ENCODE measurements at regions not wholly inside any gene's neighbourhood (a gene's known extent, or its start where the extent isn't known, plus 50 kb on each side); places are given as distances from the start of the nearest gene placed in this dataset.

DNA sequence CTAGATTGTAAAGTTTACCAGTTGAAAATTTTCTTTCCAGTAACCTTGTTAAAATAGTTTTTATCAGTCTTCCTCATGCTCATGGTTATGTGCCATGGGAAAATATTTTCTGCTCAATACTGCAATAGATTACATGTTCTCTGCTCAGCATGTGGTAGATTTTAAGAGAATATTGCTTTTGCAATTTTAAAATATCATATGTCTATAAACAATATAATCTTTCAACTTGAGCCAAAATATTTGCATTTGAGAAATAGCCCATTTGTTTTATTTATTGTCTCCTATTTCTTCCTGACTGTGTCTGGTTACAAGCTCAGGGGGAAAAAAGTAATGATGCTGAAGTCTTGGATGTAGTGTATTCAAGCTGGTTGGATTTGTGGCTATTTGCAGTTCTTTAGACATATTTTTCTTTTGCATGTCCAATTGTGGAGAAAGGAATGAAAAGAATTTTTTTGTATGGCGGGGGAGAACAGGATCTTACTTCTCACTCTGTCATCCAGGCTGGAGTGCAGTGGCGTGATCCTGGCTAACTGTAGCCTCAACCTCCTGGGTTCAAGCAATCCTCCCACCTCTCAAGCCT, 342.6 kb upstream of the NAV3 start:
- TF ChIP-seq, protein P1, sequence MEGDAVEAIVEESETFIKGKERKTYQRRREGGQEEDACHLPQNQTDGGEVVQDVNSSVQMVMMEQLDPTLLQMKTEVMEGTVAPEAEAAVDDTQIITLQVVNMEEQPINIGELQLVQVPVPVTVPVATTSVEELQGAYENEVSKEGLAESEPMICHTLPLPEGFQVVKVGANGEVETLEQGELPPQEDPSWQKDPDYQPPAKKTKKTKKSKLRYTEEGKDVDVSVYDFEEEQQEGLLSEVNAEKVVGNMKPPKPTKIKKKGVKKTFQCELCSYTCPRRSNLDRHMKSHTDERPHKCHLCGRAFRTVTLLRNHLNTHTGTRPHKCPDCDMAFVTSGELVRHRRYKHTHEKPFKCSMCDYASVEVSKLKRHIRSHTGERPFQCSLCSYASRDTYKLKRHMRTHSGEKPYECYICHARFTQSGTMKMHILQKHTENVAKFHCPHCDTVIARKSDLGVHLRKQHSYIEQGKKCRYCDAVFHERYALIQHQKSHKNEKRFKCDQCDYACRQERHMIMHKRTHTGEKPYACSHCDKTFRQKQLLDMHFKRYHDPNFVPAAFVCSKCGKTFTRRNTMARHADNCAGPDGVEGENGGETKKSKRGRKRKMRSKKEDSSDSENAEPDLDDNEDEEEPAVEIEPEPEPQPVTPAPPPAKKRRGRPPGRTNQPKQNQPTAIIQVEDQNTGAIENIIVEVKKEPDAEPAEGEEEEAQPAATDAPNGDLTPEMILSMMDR (IDR thresholded peaks at IDR 0.05; ENCODE audit: low read depth, low read length): no peak
- no peak overlapping the region for H3K4me3 ChIP-seq (ENCODE audit: low read depth, low read length)
- in situ Hi-C loops (cut with HindIII; ENCODE audit: low sequenced_read_pairs): no loop called here
- peak; percentile 66 for DNase-seq (ENCODE audit: low read depth, low spot score)

DNA sequence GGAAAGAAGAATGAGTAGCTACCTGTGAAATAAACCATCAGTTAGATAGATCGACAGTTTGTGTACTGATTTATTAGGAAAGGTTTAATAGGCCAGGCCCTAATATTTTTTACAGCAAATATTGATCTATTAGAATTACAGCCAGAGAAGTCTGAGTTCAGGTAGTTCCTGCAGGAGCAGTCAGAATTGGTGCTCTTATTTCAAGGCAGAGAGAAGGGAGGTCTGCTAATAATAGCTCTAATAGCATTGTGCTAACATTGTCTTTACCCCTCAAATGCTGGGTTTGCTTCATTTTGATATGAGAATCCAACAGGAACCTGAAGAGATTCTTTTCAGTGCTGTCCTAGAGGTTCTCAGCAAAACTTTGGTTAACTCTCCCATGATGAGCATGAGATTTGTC, 343.8 kb upstream of the NAV3 start:
- in situ Hi-C loops (cut with HindIII; ENCODE audit: low sequenced_read_pairs): no loop called here
- TF ChIP-seq, protein P1 (IDR thresholded peaks at IDR 0.05; ENCODE audit: low read depth, low read length): no peak
- H3K4me3 ChIP-seq (ENCODE audit: low read depth, low read length): no peak overlapping the region
- DNase-seq (ENCODE audit: low read depth, low spot score): no peak

DNA sequence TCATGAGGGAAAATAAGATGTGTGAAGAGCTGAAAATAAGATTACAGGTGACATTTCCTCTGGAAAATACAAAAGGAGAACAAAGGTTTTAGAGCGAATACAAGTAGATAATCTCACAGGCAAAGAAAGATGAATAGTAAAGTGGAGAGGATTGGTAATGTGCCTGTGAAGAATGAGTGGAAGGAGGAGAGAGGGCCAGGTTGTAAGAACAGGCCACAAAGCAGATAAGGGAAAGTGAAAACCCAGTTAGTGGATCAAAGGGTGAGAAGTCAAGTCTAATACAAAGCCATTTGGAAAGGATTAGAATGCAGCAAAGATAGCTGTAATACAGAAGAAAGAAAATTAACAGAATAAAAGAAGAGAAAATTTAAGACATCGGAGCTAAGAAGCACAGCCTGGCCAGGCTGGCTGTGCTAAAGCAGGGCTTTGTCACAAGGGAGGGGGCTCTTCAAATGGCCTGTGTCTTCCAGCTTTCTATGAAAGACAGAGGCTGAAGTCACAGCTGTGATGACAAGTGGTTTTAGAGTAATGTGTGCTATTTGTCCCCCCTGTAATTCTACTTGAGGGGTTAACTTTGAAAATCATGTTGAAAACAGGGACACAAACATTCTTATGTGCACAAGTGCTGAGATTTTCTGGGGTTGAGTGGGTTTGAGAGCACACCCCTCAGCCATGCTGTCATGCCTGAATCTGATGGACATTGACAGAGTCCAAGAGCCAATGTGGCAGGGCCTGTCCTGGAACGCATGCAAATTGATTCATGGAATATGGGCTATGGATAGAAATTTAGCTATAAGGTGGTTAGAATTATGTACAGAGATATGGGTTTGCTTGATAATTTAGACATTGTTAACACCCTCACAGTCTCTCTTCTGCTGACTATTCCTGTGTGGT, 344.5 kb upstream of the NAV3 start:
- no peak for DNase-seq (ENCODE audit: low read depth, low spot score)
- in situ Hi-C loops (cut with HindIII; ENCODE audit: low sequenced_read_pairs): no loop called here
- TF ChIP-seq, protein P1 (IDR thresholded peaks at IDR 0.05; ENCODE audit: low read depth, low read length): no peak
- no peak overlapping the region for H3K4me3 ChIP-seq (ENCODE audit: low read depth, low read length)

- TF ChIP-seq, protein P1 (IDR thresholded peaks at IDR 0.05; ENCODE audit: low read depth, low read length): no peak
- H3K4me3 ChIP-seq (ENCODE audit: low read depth, low read length): no peak overlapping the region
- DNase-seq (ENCODE audit: low read depth, low spot score): no peak
- in situ Hi-C loops (cut with HindIII; ENCODE audit: low sequenced_read_pairs): no loop called here
Measured at GRCh38 chr12:77481687-77482086, 349.0 kb upstream of the NAV3 start.

GRCh38 chr12:77477907-77478533, 352.7 kb upstream of the NAV3 start:
- in situ Hi-C loops (cut with HindIII; ENCODE audit: low sequenced_read_pairs): no loop called here
- TF ChIP-seq, protein P1 (IDR thresholded peaks at IDR 0.05; ENCODE audit: low read depth, low read length): no peak
- no peak for DNase-seq (ENCODE audit: low read depth, low spot score)
- H3K4me3 ChIP-seq (ENCODE audit: low read depth, low read length): no peak overlapping the region

- no peak for DNase-seq (ENCODE audit: low read depth, low spot score)
- no peak overlapping the region for H3K4me3 ChIP-seq (ENCODE audit: low read depth, low read length)
- in situ Hi-C loops (cut with HindIII; ENCODE audit: low sequenced_read_pairs): no loop called here
- TF ChIP-seq, protein P1 (IDR thresholded peaks at IDR 0.05; ENCODE audit: low read depth, low read length): no peak
Measured at GRCh38 chr12:77471801-77472200, 358.9 kb upstream of the NAV3 start.

Data from astrocyte of the spinal cord (primary cell).